IPS-NIHi11 (cell line): ENCODE measurements at regions not wholly inside any gene's neighbourhood (a gene's known extent, or its start where the extent isn't known, plus 50 kb on each side); places are given as distances from the start of the nearest gene placed in this dataset.

Experiments used
- DNase-seq: peaks from one replicate; pipeline ENCODE4 v3.0.0; 2012; ENCODE audit warnings: mixed read lengths, low spot score

DNA sequence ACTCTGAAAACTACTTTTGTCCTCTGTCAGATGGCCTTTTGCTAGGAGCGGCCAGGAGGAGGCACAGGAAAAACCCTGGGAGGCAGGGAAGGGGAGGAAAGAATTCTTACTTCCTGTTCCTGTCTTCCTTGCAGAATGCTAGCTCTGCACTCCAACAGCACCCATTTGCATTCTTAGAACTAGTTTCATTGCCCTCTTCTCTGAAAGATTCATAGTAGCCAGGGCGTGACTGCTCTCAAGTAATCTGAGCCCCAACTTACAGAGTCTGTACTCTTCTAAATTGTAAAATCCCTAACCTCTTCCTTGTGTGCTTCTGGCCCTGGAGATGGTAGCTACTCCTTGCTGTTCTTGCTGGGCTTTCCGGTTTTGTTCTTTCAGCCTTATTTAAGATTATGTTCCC, 75.3 kb upstream of the STEAP1 start:
- no peak for DNase-seq

DNA sequence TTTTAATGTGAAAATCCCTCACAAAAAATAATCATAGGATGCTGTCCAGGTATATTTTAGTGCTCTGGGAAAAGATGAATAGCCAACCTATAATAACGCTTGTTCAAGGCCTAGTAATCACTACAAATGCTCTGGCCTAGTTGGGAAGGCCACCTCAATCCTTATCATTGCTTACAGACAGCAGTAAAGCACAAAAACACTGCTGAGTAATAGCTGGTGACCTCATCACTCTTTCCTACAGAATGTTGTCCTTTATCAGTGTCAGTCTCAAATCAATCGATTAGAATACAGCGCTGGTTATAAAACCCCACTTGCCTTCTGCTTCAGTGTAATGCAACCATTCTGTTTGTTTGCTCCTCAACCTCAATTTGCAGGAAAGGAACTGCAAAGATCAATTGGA, 72.6 kb upstream of the STEAP1 start:
- no peak for DNase-seq

DNA sequence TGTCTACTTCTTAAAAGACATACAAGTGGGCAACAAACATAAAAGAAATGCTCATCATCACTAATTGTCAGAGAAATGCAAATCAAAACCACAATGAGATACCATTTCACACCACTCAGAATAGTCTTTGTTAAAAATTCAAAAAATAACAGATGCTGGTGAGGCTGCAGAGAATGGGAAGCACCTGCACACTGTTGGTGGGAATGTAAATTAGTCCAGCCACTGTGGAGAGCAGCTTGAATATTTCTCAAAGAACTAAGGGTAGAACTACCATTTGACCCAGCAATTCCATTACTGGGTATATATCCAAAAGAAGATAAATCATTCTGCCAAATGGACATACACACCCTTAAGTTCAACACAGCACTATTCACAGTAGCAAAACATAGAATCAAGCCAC, 61.8 kb upstream of the STEAP1 start:
- no peak for DNase-seq

DNA sequence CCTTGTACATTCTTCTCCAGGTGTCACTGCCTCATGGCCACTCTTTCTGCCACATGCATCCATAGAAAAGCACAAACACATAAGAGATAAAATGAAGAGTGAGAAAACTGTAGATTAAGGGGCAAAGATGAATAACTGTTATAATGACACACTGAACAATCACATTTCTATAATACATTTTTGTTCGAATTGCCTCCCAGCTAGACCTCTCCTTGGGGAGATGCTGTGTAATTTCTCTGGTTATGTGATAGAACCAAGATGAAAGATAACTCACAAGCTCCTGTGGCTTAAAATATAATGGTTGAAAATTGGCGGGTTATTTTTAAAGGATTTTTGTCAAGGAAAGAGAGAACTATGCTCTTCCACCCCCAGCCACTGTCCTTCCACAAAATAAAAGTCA, 60.2 kb upstream of the STEAP1 start:
- no peak for DNase-seq
